HepG2 (cell line): ENCODE measurements at regions not wholly inside any gene's neighbourhood (a gene's known extent, or its start where the extent isn't known, plus 50 kb on each side); places are given as distances from the start of the nearest gene placed in this dataset.

Source experiments
- MED1 ChIP-seq: sonication (generic); formaldehyde crosslinking; IDR thresholded peaks from 2 replicates; pipeline ENCODE4 v1.4.0; 2020; ENCODE audit warnings: missing genetic modification reagents
- MTA1 ChIP-seq: sonication (generic); formaldehyde crosslinking; IDR thresholded peaks from 2 replicates; pipeline ENCODE4 v1.4.0; 2020; ENCODE audit warnings: missing genetic modification reagents, mild to moderate bottlenecking, borderline replicate concordance
- NFRKB ChIP-seq: fragments of 450-650 bp; IDR thresholded peaks from 2 replicates; pipeline ENCODE4 v1.6.1; 2017
- NR3C1 ChIP-seq: sonication (generic); formaldehyde crosslinking; IDR thresholded peaks from 2 replicates; pipeline ENCODE4 v1.4.0; 2020; ENCODE audit warnings: missing genetic modification reagents
- POLR2A ChIP-seq, 2 experiments: IDR thresholded peaks; 2 replicates each; pipeline ENCODE4 v1.6.1; 2011; ENCODE audit warnings: low read depth in 2 of 2, low read length in 2 of 2, mild to moderate bottlenecking in 1 of 2, moderate library complexity in 1 of 2; ENCODE audit not compliant: insufficient read depth in 1 of 2
- SRSF1 ChIP-seq: fragments of 200-400 bp; formaldehyde crosslinking; optimal IDR thresholded peaks from 2 replicates; pipeline ENCODE3; 2017; ENCODE audit warnings: mild to moderate bottlenecking, low read depth, low read length, moderate library complexity
- ZNF282 ChIP-seq: fragments of 450-650 bp; IDR thresholded peaks from 2 replicates; pipeline ENCODE4 v1.6.1; 2018; ENCODE audit not compliant: partially characterized antibody

DNA sequence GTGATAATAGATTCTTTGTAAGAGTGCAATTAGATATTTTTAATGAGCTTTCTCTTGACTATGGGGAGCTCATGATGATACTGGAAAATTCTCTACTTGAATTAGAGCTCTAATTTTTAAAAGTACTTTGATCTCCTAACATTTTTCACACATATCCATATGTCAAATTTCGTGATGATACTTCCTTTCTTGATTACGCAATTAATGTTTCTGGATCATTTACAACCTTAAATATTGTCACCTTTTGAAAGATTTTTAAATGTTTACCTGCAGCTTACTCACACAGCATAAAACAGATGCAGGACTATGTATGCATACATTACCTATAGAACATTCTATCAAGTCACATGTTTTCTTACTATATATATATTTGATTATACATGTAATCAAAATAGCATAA is 598.5 kb upstream of the DSEL start:
- TF ChIP-seq MED1 (CRISPR knock-in tag) (no peak), MTA1 (CRISPR knock-in tag) (no peak), POLR2A (IDR thresholded peaks at IDR 0.05; ENCODE audit: insufficient read depth in 1 of 2, low read depth in 2 of 2, low read length in 2 of 2) (no peak), NR3C1 (no peak), ZNF282 (no peak), NFRKB (no peak), SRSF1 (no peak)
